ENCODE measurements at regions not wholly inside any gene's neighbourhood (a gene's known extent, or its start where the extent isn't known, plus 50 kb on each side); places are given as distances from the start of the nearest gene placed in this dataset.

DNA sequence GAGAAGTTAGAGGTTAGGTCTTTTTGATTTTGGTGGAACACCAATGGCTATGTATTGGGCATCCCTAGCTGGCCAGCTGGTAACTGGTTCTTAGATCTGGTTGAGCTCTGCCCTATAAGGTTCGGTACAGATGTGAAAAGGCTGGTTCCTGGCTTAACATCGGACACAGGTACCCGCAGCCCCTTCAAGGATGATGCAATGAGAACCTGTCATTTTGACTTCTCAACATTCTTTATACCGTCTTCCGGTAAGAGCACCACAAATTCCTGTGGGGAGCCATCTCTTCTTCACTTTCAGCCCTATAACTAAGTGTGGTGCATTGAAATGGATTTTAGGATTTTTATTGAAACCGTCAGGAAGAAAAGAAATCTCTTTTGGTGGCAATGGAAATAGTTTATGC is 222.8 kb downstream of the ADAMTS9 start:
- no peaks in the 10 kb centered on the region for H3K36me3 ChIP-seq (ENCODE audit: insufficient read depth, low read length)
- H3K79me2 ChIP-seq (ENCODE audit: insufficient read depth, low read length), result no peaks in the 10 kb centered on the region
- no peak overlapping the region for H3K4me3 ChIP-seq (ENCODE audit: low read depth in 1 of 2, low read length in 2 of 2)
- H3K4me1 ChIP-seq (ENCODE audit: insufficient read depth, low read length), result no peaks in the 10 kb centered on the region
- H3K4me2 ChIP-seq (ENCODE audit: insufficient read depth, low read length), result no peak overlapping the region
- H3K9me3 ChIP-seq (ENCODE audit: insufficient read depth, low read length, severe bottlenecking), result no peaks in the 10 kb centered on the region
- no peaks in the 10 kb centered on the region for H4K20me1 ChIP-seq (ENCODE audit: insufficient read depth, low read length)
- no peak overlapping the region for H2AFZ ChIP-seq (ENCODE audit: low read depth, low read length)
- ATAC-seq (ENCODE audit: insufficient read depth, low read depth) (no peak), DNase-seq (no peak)
- no peak for TF ChIP-seq EZH2 (IDR thresholded peaks at IDR 0.05; ENCODE audit: borderline replicate concordance, low read depth, low read length, severe bottlenecking)
- TF ChIP-seq, protein P1, sequence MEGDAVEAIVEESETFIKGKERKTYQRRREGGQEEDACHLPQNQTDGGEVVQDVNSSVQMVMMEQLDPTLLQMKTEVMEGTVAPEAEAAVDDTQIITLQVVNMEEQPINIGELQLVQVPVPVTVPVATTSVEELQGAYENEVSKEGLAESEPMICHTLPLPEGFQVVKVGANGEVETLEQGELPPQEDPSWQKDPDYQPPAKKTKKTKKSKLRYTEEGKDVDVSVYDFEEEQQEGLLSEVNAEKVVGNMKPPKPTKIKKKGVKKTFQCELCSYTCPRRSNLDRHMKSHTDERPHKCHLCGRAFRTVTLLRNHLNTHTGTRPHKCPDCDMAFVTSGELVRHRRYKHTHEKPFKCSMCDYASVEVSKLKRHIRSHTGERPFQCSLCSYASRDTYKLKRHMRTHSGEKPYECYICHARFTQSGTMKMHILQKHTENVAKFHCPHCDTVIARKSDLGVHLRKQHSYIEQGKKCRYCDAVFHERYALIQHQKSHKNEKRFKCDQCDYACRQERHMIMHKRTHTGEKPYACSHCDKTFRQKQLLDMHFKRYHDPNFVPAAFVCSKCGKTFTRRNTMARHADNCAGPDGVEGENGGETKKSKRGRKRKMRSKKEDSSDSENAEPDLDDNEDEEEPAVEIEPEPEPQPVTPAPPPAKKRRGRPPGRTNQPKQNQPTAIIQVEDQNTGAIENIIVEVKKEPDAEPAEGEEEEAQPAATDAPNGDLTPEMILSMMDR (IDR thresholded peaks at IDR 0.05; ENCODE audit: borderline replicate concordance, extremely low read depth, low read length, poor library complexity, severe bottlenecking), result no peak
- H3K9ac ChIP-seq (ENCODE audit: low read depth, low read length), result no peak overlapping the region
- no peaks in the 10 kb centered on the region for H3K27me3 ChIP-seq (ENCODE audit: insufficient read depth, low read length, poor library complexity)
- no peak overlapping the region for H3K27ac ChIP-seq (ENCODE audit: low read length)

DNA sequence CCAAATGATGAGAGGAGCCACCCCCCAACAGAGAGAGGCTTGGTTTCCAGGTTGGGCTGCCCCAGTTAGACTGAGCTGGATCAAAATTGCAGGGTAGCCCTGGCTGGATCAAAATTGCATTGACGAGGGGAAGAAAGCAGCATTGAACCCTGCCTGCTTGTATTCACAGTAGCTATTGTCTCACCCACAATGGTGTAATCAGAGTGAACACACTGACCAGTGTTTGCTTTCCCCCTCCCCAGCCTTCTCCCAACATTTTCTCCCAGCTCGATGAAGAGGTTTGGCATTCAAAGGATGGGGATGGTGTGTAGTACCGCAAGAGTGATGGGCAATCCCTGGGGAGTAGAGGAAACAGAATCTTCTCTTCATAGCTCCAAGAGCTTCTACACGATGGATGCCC is 223.8 kb downstream of the ADAMTS9 start:
- no peak overlapping the region for H3K27ac ChIP-seq (ENCODE audit: low read length)
- TF ChIP-seq EZH2 (IDR thresholded peaks at IDR 0.05; ENCODE audit: borderline replicate concordance, low read depth, low read length, severe bottlenecking), result no peak
- TF ChIP-seq, protein P1 (IDR thresholded peaks at IDR 0.05; ENCODE audit: borderline replicate concordance, extremely low read depth, low read length, poor library complexity, severe bottlenecking), result no peak
- no peak overlapping the region for H3K4me2 ChIP-seq (ENCODE audit: insufficient read depth, low read length)
- no peak overlapping the region for H3K4me3 ChIP-seq (ENCODE audit: low read depth in 1 of 2, low read length in 2 of 2)
- no peak overlapping the region for H2AFZ ChIP-seq (ENCODE audit: low read depth, low read length)
- H3K36me3 ChIP-seq (ENCODE audit: insufficient read depth, low read length), result no peaks in the 10 kb centered on the region
- no peaks in the 10 kb centered on the region for H3K4me1 ChIP-seq (ENCODE audit: insufficient read depth, low read length)
- no peaks in the 10 kb centered on the region for H3K79me2 ChIP-seq (ENCODE audit: insufficient read depth, low read length)
- no peak overlapping the region for H3K9ac ChIP-seq (ENCODE audit: low read depth, low read length)
- no peaks in the 10 kb centered on the region for H3K27me3 ChIP-seq (ENCODE audit: insufficient read depth, low read length, poor library complexity)
- no peak for DNase-seq
- H3K9me3 ChIP-seq (ENCODE audit: insufficient read depth, low read length, severe bottlenecking), result no peaks in the 10 kb centered on the region
- no peak for ATAC-seq (ENCODE audit: insufficient read depth, low read depth)
- H4K20me1 ChIP-seq (ENCODE audit: insufficient read depth, low read length), result no peaks in the 10 kb centered on the region

DNA sequence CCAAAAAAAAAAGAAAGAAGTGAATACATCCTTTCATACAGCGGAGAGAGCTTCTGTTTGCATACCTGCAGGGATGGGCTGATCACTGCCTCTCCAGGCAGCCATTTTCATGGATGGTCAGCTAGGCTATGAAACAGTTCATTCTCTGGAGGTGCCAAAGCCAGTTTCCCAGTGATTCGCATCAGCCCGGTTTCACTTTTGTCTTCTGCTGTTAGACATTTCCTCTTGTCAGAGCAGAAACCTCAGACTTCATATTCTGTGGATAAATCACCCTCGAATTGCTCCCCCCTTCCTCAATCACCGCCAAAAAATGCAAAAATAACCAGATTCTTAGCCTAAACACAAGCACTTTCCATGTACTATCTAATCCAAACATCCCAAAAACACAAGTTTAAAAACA is 225.6 kb downstream of the ADAMTS9 start:
- no peak for ATAC-seq (ENCODE audit: insufficient read depth, low read depth)
- no peak for DNase-seq
- Histone ChIP-seq H3K4me3 (ENCODE audit: low read depth in 1 of 2, low read length in 2 of 2) (no peak overlapping the region), H2AFZ (ENCODE audit: low read depth, low read length) (no peak overlapping the region), H3K27ac (ENCODE audit: low read length) (no peak overlapping the region), H3K9ac (ENCODE audit: low read depth, low read length) (no peak overlapping the region), H3K79me2 (ENCODE audit: insufficient read depth, low read length) (no peaks in the 10 kb centered on the region), H3K9me3 (ENCODE audit: insufficient read depth, low read length, severe bottlenecking) (no peaks in the 10 kb centered on the region), H3K4me1 (ENCODE audit: insufficient read depth, low read length) (no peaks in the 10 kb centered on the region), H3K36me3 (ENCODE audit: insufficient read depth, low read length) (no peaks in the 10 kb centered on the region), H3K27me3 (ENCODE audit: insufficient read depth, low read length, poor library complexity) (no peaks in the 10 kb centered on the region), H4K20me1 (ENCODE audit: insufficient read depth, low read length) (no peaks in the 10 kb centered on the region), H3K4me2 (ENCODE audit: insufficient read depth, low read length) (no peak overlapping the region)
- TF ChIP-seq, protein P1 (IDR thresholded peaks at IDR 0.05; ENCODE audit: borderline replicate concordance, extremely low read depth, low read length, poor library complexity, severe bottlenecking), result no peak
- no peak for TF ChIP-seq EZH2 (IDR thresholded peaks at IDR 0.05; ENCODE audit: borderline replicate concordance, low read depth, low read length, severe bottlenecking)

DNA sequence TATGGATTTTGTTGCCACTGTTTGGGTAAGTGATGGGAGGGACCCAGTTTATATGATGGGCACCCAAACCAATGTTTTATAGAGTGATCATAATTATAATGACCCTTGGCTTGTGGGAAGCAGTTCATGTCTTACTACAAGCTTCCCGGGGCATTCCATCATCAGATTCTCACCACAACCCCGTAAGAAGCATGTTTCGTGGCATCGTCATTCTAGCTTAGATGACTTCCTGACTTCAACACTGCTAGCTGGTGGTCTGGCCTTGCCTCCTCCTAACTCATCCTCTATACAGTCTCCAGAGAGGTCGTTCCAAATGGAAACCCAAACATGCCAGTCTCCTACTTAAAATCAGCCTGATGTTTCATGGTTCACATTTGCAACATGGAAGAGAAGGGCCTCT is 226.9 kb downstream of the ADAMTS9 start:
- Histone ChIP-seq H3K27me3 (ENCODE audit: insufficient read depth, low read length, poor library complexity) (no peaks in the 10 kb centered on the region), H3K9ac (ENCODE audit: low read depth, low read length) (no peak overlapping the region), H3K36me3 (ENCODE audit: insufficient read depth, low read length) (no peaks in the 10 kb centered on the region), H3K9me3 (ENCODE audit: insufficient read depth, low read length, severe bottlenecking) (no peaks in the 10 kb centered on the region), H3K4me3 (ENCODE audit: low read depth in 1 of 2, low read length in 2 of 2) (no peak overlapping the region), H4K20me1 (ENCODE audit: insufficient read depth, low read length) (no peaks in the 10 kb centered on the region), H3K4me2 (ENCODE audit: insufficient read depth, low read length) (no peak overlapping the region), H3K4me1 (ENCODE audit: insufficient read depth, low read length) (no peaks in the 10 kb centered on the region), H2AFZ (ENCODE audit: low read depth, low read length) (no peak overlapping the region), H3K79me2 (ENCODE audit: insufficient read depth, low read length) (no peaks in the 10 kb centered on the region), H3K27ac (ENCODE audit: low read length) (no peak overlapping the region)
- DNase-seq (no peak), ATAC-seq (ENCODE audit: insufficient read depth, low read depth) (no peak)
- TF ChIP-seq, protein P1 (IDR thresholded peaks at IDR 0.05; ENCODE audit: borderline replicate concordance, extremely low read depth, low read length, poor library complexity, severe bottlenecking), result no peak
- TF ChIP-seq EZH2 (IDR thresholded peaks at IDR 0.05; ENCODE audit: borderline replicate concordance, low read depth, low read length, severe bottlenecking), result no peak
